H1 (cell line): ENCODE measurements at regions not wholly inside any gene's neighbourhood (a gene's known extent, or its start where the extent isn't known, plus 50 kb on each side); places are given as distances from the start of the nearest gene placed in this dataset.

Experiments
- CEBPB ChIP-seq: IDR thresholded peaks from 2 replicates; pipeline ENCODE4 v1.6.1; 2012; ENCODE audit warnings: low read depth, low read length
- JUN ChIP-seq: IDR thresholded peaks from 2 replicates; pipeline ENCODE4 v1.6.1; 2011; ENCODE audit warnings: low read depth, mild to moderate bottlenecking, improper control_type of control experiment, low read length
- POLR2A ChIP-seq, 2 experiments: IDR thresholded peaks; 1 replicate in 1 of 2; 2 replicates in 1 of 2; pipeline ENCODE4 v1.6.1; 2011; ENCODE audit warnings: low read depth in 2 of 2, low read length in 2 of 2, mild to moderate bottlenecking in 2 of 2; ENCODE audit errors: control extremely low read depth in 1 of 2
- RNF2 ChIP-seq: fragments of 200-900, 300-1000 bp; sonication (generic); IDR thresholded peaks from 2 replicates; pipeline ENCODE4 v1.7.1; 2016; ENCODE audit warnings: borderline replicate concordance, low read depth, mild to moderate bottlenecking, antibody characterized with exemption, low read length; ENCODE audit not compliant: poor library complexity, severe bottlenecking; ENCODE audit errors: missing control alignments
- SIN3A ChIP-seq, 2 experiments: IDR thresholded peaks in 1 of 2; conservative IDR thresholded peaks in 1 of 2; 2 replicates each; pipeline ENCODE4 v1.6.1; 2011 to 2012; ENCODE audit warnings: low read length in 2 of 2, improper control_type of control experiment in 1 of 2, low read depth in 1 of 2, mild to moderate bottlenecking in 1 of 2
- TEAD4 ChIP-seq: IDR thresholded peaks from 2 replicates; pipeline ENCODE4 v1.6.1; 2012; ENCODE audit warnings: low read depth, low read length, inconsistent platforms, mixed read lengths
- YY1 ChIP-seq: IDR thresholded peaks from 2 replicates; pipeline ENCODE4 v1.6.1; 2011; ENCODE audit warnings: low read depth, mild to moderate bottlenecking, low read length
- TF ChIP-seq, protein P1 (sequence below), 3 experiments: IDR thresholded peaks; 1 replicate in 2 of 3; 2 replicates in 1 of 3; pipeline versions ENCODE4 v1.5.1 to v1.6.1; 2011; ENCODE audit warnings: low read length in 3 of 3, mild to moderate bottlenecking in 3 of 3, inconsistent platforms in 2 of 3, low read depth in 1 of 3, moderate library complexity in 1 of 3; ENCODE audit not compliant: insufficient read depth in 1 of 3; ENCODE audit errors: control extremely low read depth in 1 of 3

DNA sequence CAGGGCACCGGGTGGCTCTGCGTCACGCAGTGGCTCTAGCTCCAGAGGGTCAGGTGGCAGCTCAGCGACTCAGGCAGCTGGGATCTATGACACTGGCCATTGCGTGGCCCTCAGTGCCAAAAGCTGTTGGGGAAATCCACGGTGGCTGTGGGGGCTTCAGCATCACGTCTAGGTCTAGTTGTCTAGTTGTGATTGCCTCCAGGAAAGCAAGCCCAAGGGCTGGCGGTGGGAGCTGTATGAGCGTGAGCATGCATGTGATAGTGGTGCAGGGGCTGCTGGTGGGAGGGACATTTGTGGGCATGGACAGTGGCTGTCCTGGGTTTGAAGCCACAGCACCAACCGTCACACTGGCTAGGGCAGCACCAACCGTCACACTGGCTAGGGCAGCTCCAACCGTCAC lies 191.4 kb downstream of the THBS2 start:
- TF ChIP-seq, protein P1, sequence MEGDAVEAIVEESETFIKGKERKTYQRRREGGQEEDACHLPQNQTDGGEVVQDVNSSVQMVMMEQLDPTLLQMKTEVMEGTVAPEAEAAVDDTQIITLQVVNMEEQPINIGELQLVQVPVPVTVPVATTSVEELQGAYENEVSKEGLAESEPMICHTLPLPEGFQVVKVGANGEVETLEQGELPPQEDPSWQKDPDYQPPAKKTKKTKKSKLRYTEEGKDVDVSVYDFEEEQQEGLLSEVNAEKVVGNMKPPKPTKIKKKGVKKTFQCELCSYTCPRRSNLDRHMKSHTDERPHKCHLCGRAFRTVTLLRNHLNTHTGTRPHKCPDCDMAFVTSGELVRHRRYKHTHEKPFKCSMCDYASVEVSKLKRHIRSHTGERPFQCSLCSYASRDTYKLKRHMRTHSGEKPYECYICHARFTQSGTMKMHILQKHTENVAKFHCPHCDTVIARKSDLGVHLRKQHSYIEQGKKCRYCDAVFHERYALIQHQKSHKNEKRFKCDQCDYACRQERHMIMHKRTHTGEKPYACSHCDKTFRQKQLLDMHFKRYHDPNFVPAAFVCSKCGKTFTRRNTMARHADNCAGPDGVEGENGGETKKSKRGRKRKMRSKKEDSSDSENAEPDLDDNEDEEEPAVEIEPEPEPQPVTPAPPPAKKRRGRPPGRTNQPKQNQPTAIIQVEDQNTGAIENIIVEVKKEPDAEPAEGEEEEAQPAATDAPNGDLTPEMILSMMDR (IDR thresholded peaks at IDR 0.05; ENCODE audit: control extremely low read depth in 1 of 3, insufficient read depth in 1 of 3, low read depth in 1 of 3, low read length in 3 of 3): no peak
- no peak for TF ChIP-seq POLR2A (IDR thresholded peaks at IDR 0.05; ENCODE audit: control extremely low read depth in 1 of 2, low read depth in 2 of 2, low read length in 2 of 2)
- no peak for TF ChIP-seq YY1
- no peak for TF ChIP-seq SIN3A (conservative IDR thresholded peaks at IDR 0.05 in 1 of 2, IDR thresholded peaks at IDR 0.05 in 1 of 2; ENCODE audit: low read depth in 1 of 2, low read length in 2 of 2)
- no peak for TF ChIP-seq CEBPB
- no peak for TF ChIP-seq JUN
- no peak for TF ChIP-seq RNF2
- no peak for TF ChIP-seq TEAD4
